Activated T-cell treated with anti-CD3 and anti-CD28 coated beads for 24 hours (primary cell): ENCODE measurements at regions not wholly inside any gene's neighbourhood (a gene's known extent, or its start where the extent isn't known, plus 50 kb on each side); places are given as distances from the start of the nearest gene placed in this dataset.

Experiments
- DNase-seq: peaks from one replicate; pipeline ENCODE4 v3.0.0-alpha.2; 2020; ENCODE audit warnings: low read depth

GRCh38 chr2:234633581-234634230 is 136.8 kb upstream of the ARL4C start:
- DNase-seq = no peak

- no peak for DNase-seq
These were observed 135.9 kb upstream of the ARL4C start for GRCh38 chr2:234632527-234633391.

GRCh38 chr2:234631646-234632514 is 135.0 kb upstream of the ARL4C start:
- no peak for DNase-seq

- DNase-seq = no peak
These were observed 133.9 kb upstream of the ARL4C start for GRCh38 chr2:234630801-234631261.

- DNase-seq = no peak
These were observed 132.7 kb upstream of the ARL4C start for GRCh38 chr2:234629596-234629995.

- no peak for DNase-seq
These were observed 132.1 kb upstream of the ARL4C start for GRCh38 chr2:234628953-234629352.

- no peak for DNase-seq
These were observed 130.4 kb upstream of the ARL4C start for GRCh38 chr2:234627308-234627707.

- DNase-seq = no peak
These were observed 129.8 kb upstream of the ARL4C start for GRCh38 chr2:234626566-234627130.

GRCh38 chr2:234625626-234626250 is 128.9 kb upstream of the ARL4C start:
- no peak for DNase-seq

GRCh38 chr2:234623521-234623991 is 126.7 kb upstream of the ARL4C start:
- DNase-seq = no peak

- no peak for DNase-seq
These were observed 124.2 kb upstream of the ARL4C start for GRCh38 chr2:234621120-234621519.

- DNase-seq = no peak
These were observed 123.1 kb upstream of the ARL4C start for GRCh38 chr2:234620018-234620417.

- no peak for DNase-seq
These were observed 118.9 kb upstream of the ARL4C start for GRCh38 chr2:234615643-234616356.

GRCh38 chr2:234611209-234611608 is 114.3 kb upstream of the ARL4C start:
- DNase-seq = no peak

GRCh38 chr2:234608946-234609345 is 112.1 kb upstream of the ARL4C start:
- DNase-seq = no peak

GRCh38 chr2:234607691-234608090 is 110.8 kb upstream of the ARL4C start:
- DNase-seq = no peak

- no peak for DNase-seq
These were observed 110.0 kb upstream of the ARL4C start for GRCh38 chr2:234606896-234607295.

- no peak for DNase-seq
These were observed 106.7 kb upstream of the ARL4C start for GRCh38 chr2:234603619-234604018.

- DNase-seq = no peak
These were observed 104.3 kb upstream of the ARL4C start for GRCh38 chr2:234601213-234601612.

- no peak for DNase-seq
These were observed 100.6 kb upstream of the ARL4C start for GRCh38 chr2:234597576-234597861.
